H1 (cell line): ENCODE measurements at regions not wholly inside any gene's neighbourhood (a gene's known extent, or its start where the extent isn't known, plus 50 kb on each side); places are given as distances from the start of the nearest gene placed in this dataset.

Experiments
- CTCF ChIA-PET: fragments of 300-600 bp; sonication (Branson Sonifier 250); formaldehyde crosslinking; loops from one replicate; lab custom pipeline; 2021; ENCODE audit not compliant: partially characterized antibody; lab: Charles Lee
- POLR2A ChIA-PET: fragments of 300-600 bp; sonication (Branson Sonifier 250); formaldehyde crosslinking; loops from one replicate; lab custom pipeline; 2021; ENCODE audit warnings: inconsistent platforms; ENCODE audit not compliant: partially characterized antibody; lab: Charles Lee
- DNase-seq, 2 experiments: peaks; one replicate each; pipeline versions ENCODE4 v3.0.0 to v3.0.0-alpha.2; 2010 to 2022; ENCODE audit warnings: low spot score in 2 of 2, low read depth in 1 of 2, mixed read lengths in 1 of 2
- FAIRE-seq: peaks from 2 replicates; lab custom pipeline; 2011; peaks lifted over from hg19 to GRCh38; lab: Jason Lieb, UNC
- H2AFZ ChIP-seq: 2 replicates; pipeline ENCODE4 v1.8.1; 2012; ENCODE audit warnings: low read length, inconsistent platforms
- H2AK5ac ChIP-seq: 2 replicates; pipeline ENCODE4 v1.6.1; 2013; ENCODE audit warnings: low read depth, low read length
- H2BK120ac ChIP-seq: replicated peaks from 2 replicates; pipeline ENCODE3; 2013; ENCODE audit warnings: low read depth, low read length, inconsistent platforms
- H2BK12ac ChIP-seq: 2 replicates; pipeline ENCODE4 v1.6.1; 2013; ENCODE audit warnings: low read depth, low read length
- H2BK15ac ChIP-seq: 2 replicates; pipeline ENCODE4 v1.6.1; 2013; ENCODE audit warnings: low read length
- H2BK20ac ChIP-seq: 2 replicates; pipeline ENCODE4 v1.6.1; 2013; ENCODE audit warnings: low read length
- H2BK5ac ChIP-seq: 2 replicates; pipeline ENCODE4 v1.6.1; 2013; ENCODE audit warnings: low read depth, low read length
- H3K14ac ChIP-seq: 2 replicates; pipeline ENCODE4 v1.6.1; 2013; ENCODE audit warnings: inconsistent platforms; ENCODE audit not compliant: insufficient read length
- H3K18ac ChIP-seq: 2 replicates; pipeline ENCODE4 v1.6.1; 2013; ENCODE audit warnings: low read length; ENCODE audit errors: extremely low read depth
- H3K23ac ChIP-seq: 2 replicates; pipeline ENCODE4 v1.6.1; 2013; ENCODE audit warnings: inconsistent platforms; ENCODE audit not compliant: insufficient read length
- H3K23me2 ChIP-seq: 2 replicates; pipeline ENCODE4 v1.6.1; 2013; ENCODE audit warnings: low read depth, low read length
- H3K27ac ChIP-seq: 2 replicates; pipeline ENCODE4 v1.6.1; 2011; ENCODE audit warnings: low read depth, low read length, inconsistent platforms
- H3K27me3 ChIP-seq, 4 experiments: replicated peaks in 1 of 4; 1 replicate in 1 of 4; 2 replicates in 3 of 4; pipeline versions ENCODE4 v1.6.1 to v1.8.1; 2011 to 2013; ENCODE audit warnings: low read length in 3 of 4, mild to moderate bottlenecking in 3 of 4, inconsistent platforms in 2 of 4, mixed read lengths in 2 of 4, moderate library complexity in 1 of 4; ENCODE audit not compliant: control insufficient read depth in 3 of 4, insufficient read depth in 3 of 4; ENCODE audit errors: extremely low read depth in 1 of 4
- H3K36me3 ChIP-seq, 4 experiments: 2 replicates each; pipeline versions ENCODE4 v1.6.1 to v1.8.1; 2011 to 2013; ENCODE audit warnings: mild to moderate bottlenecking in 4 of 4, low read length in 3 of 4, moderate library complexity in 2 of 4, control low read depth in 1 of 4, inconsistent platforms in 1 of 4; ENCODE audit not compliant: insufficient read depth in 4 of 4, control insufficient read depth in 2 of 4
- H3K4ac ChIP-seq: replicated peaks from 2 replicates; pipeline ENCODE3; 2013; ENCODE audit warnings: low read length, low read depth, mixed read lengths, inconsistent platforms; ENCODE audit not compliant: insufficient read length
- H3K4me1 ChIP-seq, 4 experiments: replicated peaks in 1 of 4; 1 replicate in 1 of 4; 2 replicates in 3 of 4; pipeline versions ENCODE4 v1.6.1 to v1.8.1; 2011 to 2013; ENCODE audit warnings: low read length in 3 of 4, inconsistent platforms in 2 of 4, mixed read lengths in 1 of 4; ENCODE audit not compliant: insufficient read depth in 4 of 4, control insufficient read depth in 3 of 4
- H3K4me2 ChIP-seq, 2 experiments: 2 replicates each; pipeline versions ENCODE4 v1.6.1 to v1.8.1; 2011 to 2013; ENCODE audit warnings: low read depth in 2 of 2, low read length in 2 of 2, control low read depth in 1 of 2, inconsistent platforms in 1 of 2, mild to moderate bottlenecking in 1 of 2; ENCODE audit not compliant: insufficient read depth in 1 of 2
- H3K4me3 ChIP-seq, 4 experiments: fragments of 200-600, 300-600 bp in 1 of 4; sonication (generic), shearing (Covaris generic), sonication (Bioruptor Twin) in 1 of 4; 2 replicates each; pipeline versions ENCODE4 v1.5.1 to v1.8.1; 2011 to 2016; ENCODE audit warnings: low read length in 4 of 4, low read depth in 3 of 4, control low read depth in 2 of 4, inconsistent platforms in 2 of 4, mild to moderate bottlenecking in 2 of 4, mixed read lengths in 1 of 4, moderate library complexity in 1 of 4; ENCODE audit not compliant: insufficient read depth in 2 of 4; ENCODE audit errors: extremely low read depth in 1 of 4
- H3K56ac ChIP-seq: replicated peaks from 2 replicates; pipeline ENCODE3; 2013; ENCODE audit warnings: low read depth, mild to moderate bottlenecking, mixed read lengths, low read length, inconsistent platforms; ENCODE audit not compliant: insufficient read length
- H3K79me1 ChIP-seq: 2 replicates; pipeline ENCODE4 v1.6.1; 2013; ENCODE audit warnings: low read depth, low read length, control low read depth
- H3K79me2 ChIP-seq, 2 experiments: 2 replicates each; pipeline versions ENCODE4 v1.6.1 to v1.8.1; 2012 to 2013; ENCODE audit warnings: low read length in 2 of 2, mild to moderate bottlenecking in 2 of 2, inconsistent platforms in 1 of 2; ENCODE audit not compliant: insufficient read depth in 2 of 2, control insufficient read depth in 1 of 2
- H3K9ac ChIP-seq, 4 experiments: replicated peaks in 1 of 4; 1 replicate in 1 of 4; 2 replicates in 3 of 4; pipeline versions ENCODE4 v1.6.1 to v1.8.1; 2011 to 2013; ENCODE audit warnings: low read depth in 3 of 4, low read length in 3 of 4, control low read depth in 2 of 4, mild to moderate bottlenecking in 2 of 4, moderate library complexity in 2 of 4, inconsistent platforms in 1 of 4; ENCODE audit errors: extremely low read depth in 1 of 4
- H3K9me3 ChIP-seq, 2 experiments: 2 replicates each; pipeline versions ENCODE4 v1.6.1 to v1.8.1; 2012 to 2013; ENCODE audit warnings: mild to moderate bottlenecking in 2 of 2, moderate library complexity in 2 of 2, control low read depth in 1 of 2, inconsistent platforms in 1 of 2, low read depth in 1 of 2, low read length in 1 of 2, mixed read lengths in 1 of 2; ENCODE audit not compliant: insufficient read depth in 2 of 2
- H4K20me1 ChIP-seq, 2 experiments: replicated peaks in 1 of 2; 2 replicates each; pipeline versions ENCODE3 to v1.8.1; 2011 to 2013; ENCODE audit warnings: inconsistent platforms in 2 of 2, low read length in 2 of 2, mild to moderate bottlenecking in 1 of 2; ENCODE audit not compliant: insufficient read depth in 2 of 2, control insufficient read depth in 1 of 2
- H4K5ac ChIP-seq: 2 replicates; pipeline ENCODE4 v1.6.1; 2013; ENCODE audit warnings: low read length, low read depth, mixed read lengths, inconsistent platforms; ENCODE audit not compliant: insufficient read length
- H4K8ac ChIP-seq: 2 replicates; pipeline ENCODE4 v1.8.0; 2013; ENCODE audit warnings: mild to moderate bottlenecking, moderate library complexity, low read length, inconsistent platforms; ENCODE audit not compliant: insufficient read depth; ENCODE audit errors: extremely low read depth
- H4K91ac ChIP-seq: replicated peaks from 2 replicates; pipeline ENCODE3; 2013; ENCODE audit warnings: low read length, mixed read lengths, inconsistent platforms; ENCODE audit not compliant: insufficient read length
- BCL11A ChIP-seq, 2 experiments: IDR thresholded peaks; one replicate each; pipeline ENCODE4 v1.6.1; 2011; ENCODE audit warnings: low read depth in 2 of 2, low read length in 2 of 2, mild to moderate bottlenecking in 2 of 2
- BRCA1 ChIP-seq: IDR thresholded peaks from 2 replicates; pipeline ENCODE4 v1.6.1; 2012; ENCODE audit warnings: low read depth, low read length, improper control_type of control experiment
- CBX5 ChIP-seq: fragments of 300-800, 300-1000 bp; sonication (generic); IDR thresholded peaks from 2 replicates; pipeline ENCODE4 v1.7.1; 2016; ENCODE audit warnings: antibody characterized with exemption, low read length, low read depth
- CBX8 ChIP-seq: fragments of 300-800, 300-1000 bp; sonication (generic); IDR thresholded peaks from 2 replicates; pipeline ENCODE4 v1.7.1; 2016; ENCODE audit warnings: low read depth, low read length, borderline replicate concordance
- CREB1 ChIP-seq: IDR thresholded peaks from 2 replicates; pipeline ENCODE4 v1.6.1; 2012; ENCODE audit warnings: inconsistent platforms
- CTCF ChIP-seq, 3 experiments: IDR thresholded peaks; 1 replicate in 2 of 3; 2 replicates in 1 of 3; pipeline versions ENCODE4 v1.5.1 to v1.6.1; 2011; ENCODE audit warnings: low read length in 3 of 3, mild to moderate bottlenecking in 3 of 3, inconsistent platforms in 2 of 3, low read depth in 1 of 3, moderate library complexity in 1 of 3; ENCODE audit not compliant: insufficient read depth in 1 of 3; ENCODE audit errors: control extremely low read depth in 1 of 3
- GABPA ChIP-seq: IDR thresholded peaks from 2 replicates; pipeline ENCODE4 v1.6.1; 2011; ENCODE audit warnings: mild to moderate bottlenecking, low read length, moderate library complexity, borderline replicate concordance; ENCODE audit not compliant: insufficient read depth
- JUND ChIP-seq: IDR thresholded peaks from 2 replicates; pipeline ENCODE4 v1.6.1; 2011; ENCODE audit warnings: mild to moderate bottlenecking, improper control_type of control experiment, low read length
- RAD21 ChIP-seq, 2 experiments: IDR thresholded peaks in 1 of 2; conservative IDR thresholded peaks in 1 of 2; 2 replicates each; pipeline ENCODE4 v1.6.1; 2011; ENCODE audit warnings: low read depth in 2 of 2, low read length in 2 of 2, improper control_type of control experiment in 1 of 2, inconsistent platforms in 1 of 2, mild to moderate bottlenecking in 1 of 2, moderate library complexity in 1 of 2
- RFX5 ChIP-seq: IDR thresholded peaks from 2 replicates; pipeline ENCODE4 v1.6.1; 2011; ENCODE audit warnings: low read depth, low read length, improper control_type of control experiment, borderline replicate concordance
- SIRT6 ChIP-seq: IDR thresholded peaks from one replicate; pipeline ENCODE4 v1.7.1; 2012; ENCODE audit warnings: low read length, inconsistent platforms
- SP4 ChIP-seq: IDR thresholded peaks from 2 replicates; pipeline ENCODE4 v1.6.1; 2012; ENCODE audit warnings: low read length, inconsistent platforms
- TCF12 ChIP-seq: IDR thresholded peaks from 2 replicates; pipeline ENCODE4 v1.6.1; 2011; ENCODE audit warnings: low read depth, mild to moderate bottlenecking, low read length
- ZNF274 ChIP-seq: IDR thresholded peaks from 2 replicates; pipeline ENCODE4 v1.7.0; 2012; ENCODE audit warnings: low read length, borderline replicate concordance; ENCODE audit errors: extremely low read depth

GRCh38 chr16:59848296-59848695 is 1114.2 kb upstream of the GOT2 start:
- no peak overlapping the region for H2BK15ac ChIP-seq
- H3K23ac ChIP-seq, result no peak overlapping the region
- no peak overlapping the region for H3K9ac ChIP-seq
- no peak overlapping the region for H3K4ac ChIP-seq
- FAIRE-seq (no peak), DNase-seq (no peak)
- no peaks in the 10 kb centered on the region for H3K36me3 ChIP-seq
- no peaks in the 10 kb centered on the region for H3K79me1 ChIP-seq
- no peaks in the 10 kb centered on the region for H4K20me1 ChIP-seq
- no peak overlapping the region for H3K27ac ChIP-seq
- no peak overlapping the region for H4K8ac ChIP-seq
- no peak overlapping the region for H2BK5ac ChIP-seq
- no peak overlapping the region for H2BK12ac ChIP-seq
- H3K27me3 ChIP-seq, result no peaks in the 10 kb centered on the region
- H3K56ac ChIP-seq, result no peak overlapping the region
- ChIA-PET POLR2A (no interaction called here), CTCF (interaction anchor here (0.7 kb wide), 2 partner anchors 262 to 438 kb away, joined by 3 read pairs; no protein-coding TSS in a partner anchor)
- no peak overlapping the region for H2BK20ac ChIP-seq
- no peaks in the 10 kb centered on the region for H3K23me2 ChIP-seq
- H3K4me3 ChIP-seq, result no peak overlapping the region
- H3K79me2 ChIP-seq, result no peaks in the 10 kb centered on the region
- H3K14ac ChIP-seq, result no peak overlapping the region
- H2AK5ac ChIP-seq, result no peak overlapping the region
- H3K4me2 ChIP-seq, result no peak overlapping the region
- no peak overlapping the region for H4K91ac ChIP-seq
- no peak overlapping the region for H2BK120ac ChIP-seq
- H4K5ac ChIP-seq, result no peak overlapping the region
- H3K9me3 ChIP-seq, result no peaks in the 10 kb centered on the region
- no peaks in the 10 kb centered on the region for H3K4me1 ChIP-seq
- H2AFZ ChIP-seq, result 0 out of 2 replicates have a peak overlapping the region, but pooled peaks have one; percentile 21
- no peak overlapping the region for H3K18ac ChIP-seq
- TF ChIP-seq RAD21 (IDR thresholded peaks at IDR 0.05 in 1 of 2, conservative IDR thresholded peaks at IDR 0.05 in 1 of 2; ENCODE audit: low read depth in 2 of 2, low read length in 2 of 2) (no peak), CREB1 (no peak), CBX5 (no peak), CTCF (IDR thresholded peaks at IDR 0.05; ENCODE audit: control extremely low read depth in 1 of 3, insufficient read depth in 1 of 3, low read depth in 1 of 3, low read length in 3 of 3) (no peak), RFX5 (no peak), JUND (no peak), BCL11A (IDR thresholded peaks at IDR 0.05; ENCODE audit: low read depth in 2 of 2, low read length in 2 of 2) (no peak), GABPA (no peak), ZNF274 (no peak), SIRT6 (no peak), BRCA1 (no peak), CBX8 (no peak), TCF12 (no peak), SP4 (no peak)
